G401.6 (cell line): ENCODE measurements at regions not wholly inside any gene's neighbourhood (a gene's known extent, or its start where the extent isn't known, plus 50 kb on each side); places are given as distances from the start of the nearest gene placed in this dataset.
"Not testable (repeated sequence)": the region's sequence is repeated elsewhere in the genome, so short reads cannot be mapped to it uniquely, and the experiment has no call there.

Experiments
- FAIRE-seq: peaks from 2 replicates; lab custom pipeline; 2012; peaks lifted over from hg19 to GRCh38; lab: Jason Lieb, UNC

DNA sequence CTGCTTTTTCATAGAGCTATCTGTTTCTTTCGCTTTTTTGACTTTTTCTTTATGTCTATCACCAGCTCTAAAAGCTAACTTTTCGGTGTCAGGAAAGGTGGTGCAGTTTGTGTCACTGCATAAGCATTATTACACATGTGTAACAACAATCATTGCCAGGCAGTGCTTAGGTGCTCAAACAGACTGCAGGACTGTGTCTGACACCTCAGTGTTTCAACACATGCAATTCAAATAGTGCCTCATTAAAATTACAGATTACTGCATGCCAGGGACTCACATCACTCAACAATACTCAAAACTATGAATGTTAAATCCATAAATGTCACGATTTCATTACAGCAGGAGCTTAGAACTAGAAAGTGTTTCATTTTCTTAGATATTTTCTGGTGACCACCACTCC lies 265.3 kb upstream of the SMIM30 start:
- no peak for FAIRE-seq

DNA sequence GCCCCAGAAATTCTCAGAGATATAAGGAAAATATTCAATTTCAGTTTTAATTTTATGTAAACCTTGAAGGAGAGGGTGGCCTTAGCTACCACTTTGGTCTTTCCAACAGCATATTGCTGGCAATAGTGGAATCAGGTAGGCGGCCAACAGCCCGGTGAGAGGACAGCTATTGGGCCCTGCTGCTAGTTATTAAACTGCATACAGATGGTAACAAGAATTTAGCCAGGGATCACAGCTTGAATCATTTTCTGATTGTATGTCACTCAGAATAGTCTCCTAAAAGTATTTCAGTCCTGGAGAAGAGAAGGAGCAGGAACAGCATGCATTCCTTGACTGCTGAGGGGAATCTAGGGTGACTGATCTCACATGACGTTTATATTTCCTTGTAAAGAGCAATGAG lies 261.4 kb upstream of the SMIM30 start:
- no peak for FAIRE-seq

DNA sequence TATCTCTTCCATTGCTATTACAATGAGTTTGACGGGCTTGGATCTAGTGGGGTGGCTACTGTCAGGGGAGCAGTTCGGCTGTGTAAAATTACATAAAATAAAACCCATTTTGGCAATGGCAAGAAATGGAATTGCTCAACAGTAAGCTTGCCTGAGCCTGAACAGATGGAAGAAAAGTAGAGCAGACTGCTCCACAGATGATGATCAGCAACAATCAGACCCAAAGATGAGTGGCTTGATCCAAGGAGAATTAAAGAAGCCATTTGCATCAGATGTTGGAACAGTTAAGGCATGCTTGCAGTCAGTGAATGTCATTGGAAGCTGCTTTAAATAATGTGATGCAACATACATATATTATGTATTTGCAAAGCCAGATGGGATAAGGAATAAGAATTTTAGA lies 256.6 kb upstream of the SMIM30 start:
- FAIRE-seq, result no peak

DNA sequence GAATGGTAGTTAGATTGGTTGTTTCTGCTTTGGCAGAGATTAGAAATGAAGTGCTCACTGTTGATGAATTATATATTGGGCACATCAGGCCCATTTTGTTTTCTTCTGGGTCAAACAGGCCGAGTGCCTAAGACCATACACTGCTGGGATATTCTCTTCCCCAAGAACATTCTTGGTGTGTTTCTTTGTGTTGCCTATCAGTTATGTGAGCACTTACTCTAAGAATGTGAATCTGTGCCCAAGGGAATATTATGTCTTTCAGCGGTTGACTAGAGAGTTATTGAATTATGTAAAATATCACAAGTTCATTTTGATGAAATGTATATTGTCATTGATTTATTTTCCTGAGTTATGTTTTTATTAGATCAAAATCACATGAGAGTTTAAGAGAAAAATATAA lies 255.5 kb upstream of the SMIM30 start:
- FAIRE-seq, result no peak

DNA sequence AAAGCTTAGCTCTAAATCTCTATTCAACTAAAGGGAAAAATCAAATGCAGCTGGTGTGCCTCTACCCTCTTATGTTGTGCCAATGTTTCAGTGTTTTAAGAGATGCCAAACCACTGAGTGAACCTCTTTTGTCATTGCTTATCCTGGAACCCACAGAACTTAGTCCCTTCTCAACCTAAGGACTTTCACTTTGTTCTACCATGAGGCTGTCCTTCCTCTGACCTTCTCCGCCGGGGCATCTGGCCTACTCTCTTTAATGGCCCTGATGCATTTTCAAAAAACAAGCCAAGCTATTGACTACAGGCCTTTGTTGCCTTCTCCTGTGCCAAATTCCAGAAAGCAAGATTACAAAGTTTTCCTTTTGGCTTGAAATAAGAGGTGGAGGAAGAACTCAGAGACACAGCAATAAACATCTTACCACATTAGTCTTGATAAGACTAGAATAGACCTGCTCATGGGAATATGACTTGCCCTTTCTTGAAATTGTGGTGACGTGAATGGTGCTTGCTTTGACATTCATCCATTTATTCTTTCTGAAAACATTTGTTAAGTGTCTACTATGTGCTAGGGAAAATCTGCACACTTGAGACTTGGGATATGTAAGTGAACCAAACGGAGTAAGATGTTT lies 253.2 kb upstream of the SMIM30 start:
- no peak for FAIRE-seq

DNA sequence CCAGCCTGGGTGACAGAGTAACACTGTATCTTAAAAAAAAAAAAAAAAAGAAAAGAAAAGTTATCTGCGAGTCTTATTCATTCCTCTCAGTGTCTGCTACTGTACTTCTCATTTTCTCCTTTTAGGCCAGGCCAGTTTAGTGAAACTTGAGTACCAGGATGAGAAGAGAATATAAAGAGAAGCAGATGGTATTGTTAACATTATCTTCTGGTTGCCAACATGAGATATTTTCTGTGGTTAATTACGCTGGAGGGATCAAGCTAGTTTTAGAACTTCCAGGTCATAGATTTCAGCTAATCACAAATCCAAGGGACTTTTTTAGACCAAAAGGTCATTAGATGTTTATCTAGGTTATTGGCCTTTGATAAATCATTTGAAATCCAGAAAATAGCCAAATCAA lies 252.6 kb upstream of the SMIM30 start:
- FAIRE-seq, result no peak

DNA sequence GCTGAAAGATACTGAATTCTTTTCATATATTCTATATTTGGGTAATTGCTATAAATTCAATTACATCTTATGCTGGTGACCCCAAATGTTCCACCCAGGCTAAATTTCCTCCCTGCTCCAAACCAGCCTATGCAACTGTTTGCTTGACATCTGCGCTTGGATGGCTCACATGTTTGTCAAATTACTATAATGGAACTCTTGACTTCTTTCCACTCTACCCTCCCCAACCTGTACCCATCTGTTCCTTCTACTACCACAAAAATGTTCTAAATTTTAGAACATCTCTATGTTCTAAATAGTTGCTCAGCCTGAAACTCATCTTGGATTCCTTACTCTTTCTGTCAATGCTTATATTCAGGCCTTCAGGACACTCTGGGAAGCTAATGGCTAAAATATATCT lies 249.9 kb upstream of the SMIM30 start:
- FAIRE-seq, result no peak

DNA sequence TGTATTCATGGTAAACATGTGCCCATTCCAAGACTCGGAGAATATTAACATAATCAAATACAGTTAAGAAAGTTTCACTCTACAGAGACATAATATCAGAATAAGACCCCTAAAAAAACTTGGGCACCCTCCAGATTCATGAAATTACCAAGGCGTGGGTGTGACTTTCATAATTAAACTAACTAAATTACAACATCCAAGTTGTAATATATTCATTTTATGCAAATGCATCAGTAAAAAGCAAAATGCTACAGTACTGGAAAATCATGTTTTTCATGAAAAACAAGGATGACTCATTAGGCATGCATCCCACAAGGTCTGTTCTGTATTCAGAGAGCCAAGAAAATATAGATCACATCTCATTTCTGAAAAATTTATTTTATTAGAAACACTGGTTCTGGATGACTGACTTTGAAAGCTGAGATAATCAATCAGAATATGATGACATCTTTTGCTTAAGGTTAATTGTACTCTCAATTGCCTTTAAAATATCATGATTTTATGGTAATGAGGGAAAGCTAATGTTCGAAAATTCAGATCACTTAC lies 248.8 kb upstream of the SMIM30 start:
- no peak for FAIRE-seq

DNA sequence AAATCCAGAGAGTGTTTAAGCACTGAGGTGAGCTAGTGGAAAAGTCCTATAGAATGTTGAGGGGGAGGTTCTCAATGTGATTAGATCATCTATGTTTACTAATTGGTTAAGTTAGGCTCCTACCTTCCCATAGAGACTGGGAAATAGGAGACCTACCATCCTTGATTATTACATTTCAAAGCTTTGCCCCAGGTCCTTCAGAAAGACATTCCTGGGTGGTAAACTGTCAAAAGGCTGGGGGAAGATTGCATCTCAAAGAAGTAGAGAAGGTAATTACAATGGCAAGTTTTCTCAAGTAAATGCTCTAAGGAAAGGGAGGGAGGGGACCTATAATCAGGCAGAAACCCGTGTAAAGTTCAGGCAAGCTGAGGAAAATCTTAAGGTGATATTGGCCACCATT lies 247.8 kb upstream of the SMIM30 start:
- no peak for FAIRE-seq

DNA sequence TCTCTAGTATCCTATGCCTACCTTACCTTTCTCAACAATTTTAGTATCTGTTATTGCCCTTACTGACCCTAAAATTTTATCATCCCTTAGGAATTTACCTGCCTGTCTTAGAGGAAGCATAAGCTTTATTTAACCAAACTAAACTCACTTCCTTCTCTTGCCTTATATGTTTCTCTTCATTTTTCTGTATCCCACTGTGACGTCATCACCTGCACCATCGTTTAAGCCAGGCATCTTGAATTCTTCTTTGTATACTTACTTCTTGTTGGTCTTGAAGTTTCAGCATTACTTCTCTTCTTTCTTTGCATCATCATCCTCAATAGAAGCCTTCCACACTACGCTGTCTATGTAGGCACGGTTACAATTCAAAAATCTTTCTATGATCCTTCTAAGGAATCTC lies 231.0 kb upstream of the SMIM30 start:
- FAIRE-seq, result no peak

DNA sequence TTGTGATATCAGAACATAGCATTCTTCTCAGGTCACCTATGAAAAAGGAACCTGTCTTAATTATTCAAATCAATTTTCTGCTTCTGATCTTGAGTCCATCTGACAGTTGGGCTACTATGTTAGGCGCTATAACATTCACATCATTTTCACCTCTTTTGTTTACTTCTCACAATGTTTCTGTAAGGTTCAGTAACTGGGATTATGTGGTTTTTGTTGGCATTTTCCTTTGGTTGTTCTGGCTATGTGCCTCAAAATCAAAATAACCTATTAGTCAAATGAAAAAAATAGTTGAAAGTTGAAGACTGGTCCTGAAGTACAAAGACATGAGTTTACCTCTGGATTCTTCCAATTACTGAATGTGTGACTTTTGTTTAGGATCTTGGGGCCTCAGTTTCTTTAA lies 221.3 kb upstream of the SMIM30 start:
- no peak for FAIRE-seq

DNA sequence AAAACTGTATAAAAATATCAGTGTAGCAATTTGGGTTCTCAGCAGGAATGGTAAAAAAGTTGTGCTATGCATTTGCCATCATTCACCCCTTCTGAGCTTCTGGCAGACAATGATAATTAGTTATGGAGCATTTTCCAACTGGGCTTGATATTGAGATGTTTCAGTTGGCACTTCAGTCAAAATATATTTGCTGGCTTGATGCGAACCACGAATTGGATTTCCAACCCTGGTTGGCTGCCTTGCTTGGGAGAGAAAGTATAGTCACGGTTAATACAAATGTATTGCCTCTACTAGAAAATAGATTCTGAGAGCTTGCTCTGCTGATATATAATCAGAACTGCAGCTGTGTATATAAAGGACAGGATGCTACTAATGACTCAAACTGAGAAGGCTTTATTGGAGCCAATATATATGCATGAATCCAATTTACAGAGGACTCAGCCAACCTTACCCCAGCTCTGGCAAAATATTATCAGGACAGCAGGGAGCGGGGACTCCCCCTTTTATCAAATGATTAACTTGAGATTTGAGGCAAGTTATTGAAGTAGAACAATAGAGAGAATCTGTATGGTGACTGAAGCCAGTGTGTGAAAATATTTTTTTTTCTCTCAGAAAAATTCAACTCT lies 219.8 kb upstream of the SMIM30 start:
- FAIRE-seq, result no peak

DNA sequence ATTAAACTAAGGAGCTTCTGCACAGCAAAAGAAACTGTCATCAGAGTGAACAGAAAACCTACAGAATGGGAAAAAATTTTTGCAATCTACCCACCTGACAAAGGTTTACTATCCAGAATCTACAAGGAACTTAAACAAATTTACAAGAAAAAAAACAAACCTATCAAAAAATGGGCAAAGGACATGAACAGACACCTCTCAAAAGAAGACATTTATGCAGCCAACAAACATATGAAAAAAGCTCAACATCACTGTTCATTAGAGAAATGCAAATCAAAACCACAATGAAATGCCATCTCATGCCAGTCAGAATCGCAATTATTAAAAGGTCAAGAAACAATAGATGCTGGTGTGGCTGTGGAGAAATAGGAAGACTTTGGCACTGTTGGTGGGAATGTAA lies 218.5 kb upstream of the SMIM30 start:
- not testable (repeated sequence) for FAIRE-seq

DNA sequence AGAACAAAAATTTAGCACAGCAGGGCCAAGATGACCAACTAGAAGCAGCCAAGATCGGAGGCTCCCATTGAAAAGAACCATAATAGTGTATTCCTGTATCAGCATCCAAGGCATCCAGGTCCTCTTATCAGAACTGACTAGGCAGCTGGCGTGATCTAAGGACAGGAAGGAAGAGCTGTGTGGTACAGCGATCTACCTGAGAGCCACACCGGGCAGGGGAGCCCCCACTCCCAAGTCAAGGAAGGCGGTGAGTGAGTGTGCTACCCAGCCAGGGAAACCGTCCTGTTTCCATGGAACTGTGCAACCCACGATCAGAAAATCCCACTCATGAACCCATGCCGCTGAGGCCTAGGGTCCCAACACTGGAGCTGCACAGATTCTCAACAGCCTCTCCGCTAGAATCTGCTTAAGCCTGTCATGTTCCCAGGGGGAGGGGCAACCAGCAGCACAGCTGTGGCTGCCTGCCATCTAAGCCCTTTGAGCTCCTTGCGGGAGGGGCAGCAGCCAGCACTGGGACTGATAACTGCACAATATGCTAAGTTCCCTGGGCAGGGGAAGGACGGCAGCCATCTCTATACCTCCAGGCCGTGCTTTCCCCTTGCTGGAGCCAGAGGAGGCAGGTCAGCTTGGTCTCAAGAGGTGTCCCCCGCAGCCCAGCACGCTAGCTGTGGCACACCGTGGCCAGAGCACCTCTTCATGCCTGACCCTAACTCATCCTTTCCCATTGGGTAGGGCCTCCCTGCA lies 213.0 kb upstream of the SMIM30 start:
- FAIRE-seq, result no peak

DNA sequence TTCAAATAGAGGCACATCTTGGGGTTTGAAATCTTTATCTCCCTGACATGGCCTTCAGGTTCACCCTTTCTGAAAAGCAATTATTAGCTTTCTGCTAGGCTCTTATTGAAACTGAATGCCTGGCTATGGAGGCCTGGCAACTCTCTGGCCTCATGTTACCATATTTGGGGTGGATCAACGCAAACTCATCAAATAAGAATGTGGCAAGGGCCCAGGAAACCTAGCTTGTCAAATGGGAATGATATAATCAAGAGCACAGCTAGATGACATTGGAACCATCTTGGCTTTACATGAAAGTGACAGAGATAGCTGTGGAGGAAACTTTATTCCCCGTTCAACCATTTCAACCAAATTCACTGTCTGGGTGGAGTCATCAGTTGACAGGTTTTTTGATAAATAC lies 202.8 kb upstream of the SMIM30 start:
- no peak for FAIRE-seq

DNA sequence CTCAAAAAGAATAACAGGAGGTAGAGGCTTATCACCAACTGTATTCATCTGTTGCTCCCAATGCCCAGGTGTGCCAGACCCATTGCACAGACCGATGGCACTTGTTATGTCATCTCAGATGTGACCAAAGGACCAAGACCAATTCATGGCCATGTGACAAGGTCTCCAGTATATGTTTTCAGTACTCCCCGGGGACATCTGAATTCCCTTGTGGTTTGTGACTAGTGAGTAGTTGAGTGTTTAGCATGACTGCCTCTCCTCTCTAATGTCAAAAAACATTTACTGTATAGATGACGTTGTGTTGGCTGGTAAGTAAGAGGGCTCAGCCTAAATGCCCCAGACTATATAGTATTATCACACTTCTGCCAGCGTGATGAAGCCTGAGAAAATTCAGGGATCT lies 202.1 kb upstream of the SMIM30 start:
- FAIRE-seq, result no peak

DNA sequence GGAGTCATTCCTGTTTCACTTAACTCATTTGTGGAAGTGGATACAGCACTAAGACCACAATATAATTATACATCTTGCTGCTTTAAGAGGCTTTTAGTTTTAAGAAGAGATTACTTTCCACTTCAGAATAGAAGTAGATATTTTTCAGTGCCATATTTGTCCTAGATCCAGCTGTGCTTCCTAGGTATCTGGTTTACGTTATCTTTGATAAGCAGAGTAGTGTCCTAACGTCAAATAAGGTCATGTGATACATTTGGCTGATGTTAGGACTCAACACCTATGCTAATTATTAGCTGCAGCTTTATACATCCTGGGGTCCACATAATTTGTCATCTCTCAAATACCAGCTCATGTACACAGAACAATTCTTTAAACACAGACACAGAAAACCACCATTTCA lies 196.2 kb upstream of the SMIM30 start:
- no peak for FAIRE-seq

DNA sequence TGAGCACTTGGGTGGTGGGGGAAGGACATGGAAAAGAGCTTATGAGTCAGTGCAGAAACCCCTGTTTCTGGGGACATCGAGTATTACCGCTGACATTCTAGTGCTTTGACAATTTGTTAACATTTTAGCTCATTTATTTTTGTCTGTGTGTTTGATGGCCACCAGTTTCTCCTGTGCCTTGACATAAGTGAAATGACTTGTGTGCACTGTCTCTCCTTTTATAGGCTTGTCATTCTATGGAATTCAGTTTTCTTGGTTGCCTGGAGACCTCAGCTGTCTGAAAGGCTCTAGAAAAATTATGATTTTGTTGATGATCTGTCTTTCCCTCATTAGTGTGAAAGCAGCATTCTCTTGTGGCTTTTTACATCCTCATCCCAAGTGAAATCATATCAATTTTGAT lies 190.0 kb upstream of the SMIM30 start:
- no peak for FAIRE-seq

DNA sequence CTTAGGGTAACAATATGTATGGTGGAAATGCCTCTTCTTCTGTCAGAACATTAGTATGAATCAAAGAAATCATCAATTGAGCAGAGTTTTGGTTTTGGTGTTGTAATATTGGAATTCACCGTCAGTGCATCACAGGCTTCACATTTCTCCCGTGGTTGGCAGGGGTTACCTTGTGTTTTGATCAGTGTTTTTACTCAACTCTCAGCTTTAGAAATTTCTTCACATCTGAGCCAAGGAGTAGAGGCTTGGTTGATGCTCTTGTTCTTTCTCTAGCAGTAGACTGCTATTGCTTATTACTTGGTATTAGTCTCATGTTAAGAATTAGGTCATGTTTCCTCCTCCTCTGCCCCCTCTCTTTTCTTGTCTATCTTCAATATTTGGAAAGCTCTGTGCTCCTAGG lies 188.8 kb upstream of the SMIM30 start:
- no peak for FAIRE-seq

DNA sequence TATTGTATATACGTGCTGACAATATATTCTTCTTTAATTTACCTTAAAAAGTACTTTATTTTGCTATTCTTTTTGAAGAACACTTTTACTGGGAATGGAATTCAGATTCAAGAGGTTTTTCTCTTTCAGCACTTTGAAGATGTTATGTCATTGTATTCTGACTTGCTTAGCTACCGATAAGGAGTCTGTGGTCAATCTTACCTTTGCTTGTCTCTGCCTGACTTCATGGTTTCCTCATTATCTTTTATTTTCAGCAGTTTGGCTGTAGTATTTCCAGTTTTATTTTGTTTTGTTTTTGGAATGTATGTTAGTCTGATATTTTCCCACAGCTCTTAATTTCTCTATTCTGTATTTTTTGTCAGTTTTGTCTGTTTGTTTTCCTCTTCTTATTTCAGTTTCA lies 187.9 kb upstream of the SMIM30 start:
- FAIRE-seq, result no peak

DNA sequence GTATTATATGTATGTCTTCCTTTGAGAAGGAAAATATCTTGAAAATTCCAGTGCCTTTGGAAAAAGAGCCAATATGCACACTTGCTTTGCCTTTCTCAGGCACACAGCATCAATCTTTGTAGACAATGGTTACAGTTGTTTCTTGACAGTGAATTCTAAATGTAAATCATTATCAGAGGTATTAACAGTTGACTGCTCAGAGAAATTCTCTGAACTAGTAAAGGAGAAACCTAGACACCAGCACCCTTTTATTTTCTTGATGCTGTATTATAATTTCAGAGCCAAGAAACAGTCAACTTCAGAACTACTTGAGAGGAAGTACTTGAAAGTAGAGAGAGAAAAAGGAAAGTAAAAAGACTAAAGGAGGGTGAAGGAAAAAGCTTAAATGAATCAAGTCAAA lies 185.8 kb upstream of the SMIM30 start:
- FAIRE-seq, result no peak

DNA sequence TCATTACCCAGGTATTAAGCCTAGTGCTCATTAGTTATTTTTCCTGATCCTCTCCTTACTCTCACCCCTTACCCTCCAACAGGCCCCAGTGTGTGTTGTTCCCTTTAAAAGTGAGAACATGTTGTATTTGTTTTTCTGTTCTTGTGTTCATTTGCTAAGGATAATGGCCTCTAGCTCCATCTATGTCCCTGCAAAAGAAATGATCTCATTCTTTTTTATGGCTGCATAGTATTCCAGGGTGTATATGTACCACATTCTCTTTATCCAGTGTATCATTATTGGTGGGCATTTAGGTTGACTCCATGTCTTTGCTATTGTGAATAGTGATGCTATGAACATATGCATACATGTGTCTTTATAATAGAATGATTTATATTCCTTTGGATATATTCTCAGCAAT lies 185.0 kb upstream of the SMIM30 start:
- FAIRE-seq, result not testable (repeated sequence)

DNA sequence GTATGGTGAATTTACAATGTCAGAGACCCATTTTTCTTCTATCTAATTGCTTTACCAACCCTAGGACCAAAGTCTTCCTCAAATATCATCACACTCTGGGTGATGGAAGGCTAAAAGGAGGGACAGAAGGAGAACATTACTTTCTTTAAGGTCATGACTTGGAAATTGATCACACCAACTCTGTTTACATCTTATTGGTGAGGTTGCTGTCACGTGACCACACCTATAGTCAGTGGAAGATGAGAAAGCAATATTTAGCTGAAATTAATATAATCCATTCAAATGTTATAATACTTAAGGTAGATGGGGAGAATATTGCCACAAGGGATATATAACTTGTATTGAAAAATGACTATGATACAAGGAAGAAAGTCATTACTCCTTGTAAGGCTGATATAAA lies 183.6 kb upstream of the SMIM30 start:
- no peak for FAIRE-seq

DNA sequence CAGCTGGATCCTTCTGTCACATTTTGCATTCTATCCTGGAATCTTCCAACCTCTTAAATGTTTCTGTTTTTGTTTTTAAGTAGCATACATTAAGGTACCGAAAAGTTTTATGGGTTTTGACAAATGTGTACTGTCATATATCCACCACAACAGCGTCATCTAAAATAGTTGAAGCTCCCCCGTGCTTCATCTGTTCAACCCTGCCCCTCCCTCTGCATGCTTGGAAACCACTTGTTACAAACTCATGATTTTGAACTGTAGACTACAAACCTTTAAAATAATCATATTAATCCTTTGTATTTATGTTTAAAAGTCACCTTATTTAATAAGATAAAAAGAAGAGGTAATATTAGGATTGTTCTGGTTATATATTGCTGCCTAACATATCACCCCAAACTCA lies 182.8 kb upstream of the SMIM30 start:
- FAIRE-seq, result no peak
